GM19025 (cell line): ENCODE measurements at regions not wholly inside any gene's neighbourhood (a gene's known extent, or its start where the extent isn't known, plus 50 kb on each side); places are given as distances from the start of the nearest gene placed in this dataset.
"Not testable (repeated sequence)": the region's sequence is repeated elsewhere in the genome, so short reads cannot be mapped to it uniquely, and the experiment has no call there.

ENCODE experiments used
- ATAC-seq: cut with Tn5 transposase; IDR thresholded peaks from one replicate; pipeline ENCODE4 v1.9.1; 2021; ENCODE audit warnings: mild to moderate bottlenecking, low read depth, moderate library complexity; ENCODE audit not compliant: unreplicated experiment

DNA sequence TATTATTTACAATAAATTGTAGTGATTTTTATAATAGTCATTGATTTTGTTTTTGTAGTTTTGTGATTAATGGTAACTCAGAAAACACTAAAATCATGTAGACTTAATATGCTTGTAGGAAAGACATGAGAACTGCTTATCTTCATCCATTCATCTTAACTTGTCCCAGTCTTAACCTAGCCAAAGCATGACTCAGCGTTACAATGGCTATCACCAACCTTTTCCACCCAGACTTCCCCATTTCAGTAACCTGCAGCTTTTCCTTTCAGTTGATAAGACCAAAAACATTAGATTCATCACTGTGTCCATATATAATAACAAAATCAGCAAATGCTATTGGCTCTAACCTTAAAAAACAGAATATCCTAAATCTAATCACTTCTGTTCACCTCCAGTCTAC, 106.2 kb upstream of the KLF8 start:
- no peak for ATAC-seq

DNA sequence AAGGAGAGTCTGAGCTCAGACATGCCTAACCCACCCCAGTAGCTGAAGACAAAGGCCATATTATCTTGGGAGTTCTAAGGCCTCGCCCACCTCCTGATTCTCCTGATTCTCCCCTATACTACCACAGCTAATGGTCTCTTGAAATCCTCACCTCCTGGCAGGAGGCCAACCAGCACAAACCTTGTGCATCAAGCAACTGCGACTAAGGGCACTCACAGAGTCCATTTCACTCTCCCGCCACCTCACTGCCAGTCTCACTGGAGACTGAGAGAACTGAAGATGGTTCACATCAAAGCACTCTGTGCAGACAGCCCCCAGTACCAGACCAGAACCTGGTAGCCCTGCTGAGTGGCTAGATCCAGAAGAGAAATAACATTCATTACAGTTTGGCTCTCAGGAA, 102.1 kb upstream of the KLF8 start:
- no peak for ATAC-seq

DNA sequence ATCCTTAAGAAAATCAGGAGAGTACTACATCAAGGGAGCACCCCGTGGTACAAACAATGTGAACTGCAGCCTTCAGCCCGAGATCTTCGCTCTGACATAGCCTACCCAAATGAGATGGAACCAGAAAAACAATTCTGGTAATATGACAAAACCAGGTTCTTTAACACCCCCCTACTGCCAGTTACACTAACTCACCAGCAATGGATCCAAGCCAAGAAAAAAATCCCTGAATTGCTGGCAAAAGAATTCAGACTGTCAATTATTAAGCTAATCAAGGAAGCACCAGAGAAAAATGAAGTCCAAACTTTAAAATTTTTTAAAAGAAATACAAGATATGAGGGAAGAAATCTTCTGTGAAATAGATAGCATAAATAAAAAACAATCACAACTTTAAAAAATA, 101.7 kb upstream of the KLF8 start:
- no peak for ATAC-seq

DNA sequence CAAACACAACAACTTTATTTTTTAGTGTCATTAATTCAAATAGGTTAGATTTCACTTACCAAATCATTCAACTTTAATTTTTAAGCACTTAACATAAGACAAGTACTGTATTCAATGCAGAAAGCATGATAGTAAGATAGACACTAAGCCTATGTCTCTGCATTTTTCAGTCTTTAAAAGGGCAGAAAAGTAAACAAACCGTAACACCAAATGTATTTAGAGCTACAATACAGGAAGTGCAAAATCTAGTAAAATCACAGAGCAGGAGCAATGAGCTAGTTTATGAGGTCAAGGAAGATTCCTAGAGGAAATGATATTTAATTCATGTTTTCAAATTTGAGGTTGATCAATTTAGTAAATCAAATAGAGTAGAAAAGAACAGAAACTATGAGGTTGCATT, 68.0 kb upstream of the KLF8 start:
- not testable (repeated sequence) for ATAC-seq
